ENCODE measurements at regions not wholly inside any gene's neighbourhood (a gene's known extent, or its start where the extent isn't known, plus 50 kb on each side); places are given as distances from the start of the nearest gene placed in this dataset.
A peak's percentile ranks its signal among the peaks of the same experiment; 100 is the strongest.
"Not testable (repeated sequence)": the region's sequence is repeated elsewhere in the genome, so short reads cannot be mapped to it uniquely, and the experiment has no call there.

DNA sequence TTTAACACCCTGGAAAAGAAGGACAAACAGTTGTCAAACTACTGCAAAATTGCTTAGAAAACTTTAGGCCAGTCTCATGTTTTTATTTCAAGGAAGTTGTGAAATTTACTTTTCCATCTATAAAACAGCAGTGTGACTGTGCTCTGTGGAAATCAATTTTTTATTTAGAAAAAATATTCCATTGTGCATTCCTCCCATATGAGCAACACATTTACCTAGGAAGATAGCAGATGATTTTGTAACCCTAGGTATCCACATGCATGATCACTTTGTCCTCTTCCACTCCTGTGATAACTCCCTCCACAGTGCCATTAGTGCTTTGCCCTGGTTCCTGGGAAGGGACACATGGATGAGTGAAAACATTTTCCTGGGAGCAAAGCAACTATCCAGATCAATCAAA, 69.4 kb upstream of the GPCPD1 start:
- DNase-seq (ENCODE audit: low read depth, low spot score): no peak
- H3K4me3 ChIP-seq (ENCODE audit: low read depth, low read length): no peak overlapping the region
- in situ Hi-C loops (cut with HindIII; ENCODE audit: low sequenced_read_pairs): no loop called here
- TF ChIP-seq CTCF (IDR thresholded peaks at IDR 0.05; ENCODE audit: low read depth, low read length): no peak

DNA sequence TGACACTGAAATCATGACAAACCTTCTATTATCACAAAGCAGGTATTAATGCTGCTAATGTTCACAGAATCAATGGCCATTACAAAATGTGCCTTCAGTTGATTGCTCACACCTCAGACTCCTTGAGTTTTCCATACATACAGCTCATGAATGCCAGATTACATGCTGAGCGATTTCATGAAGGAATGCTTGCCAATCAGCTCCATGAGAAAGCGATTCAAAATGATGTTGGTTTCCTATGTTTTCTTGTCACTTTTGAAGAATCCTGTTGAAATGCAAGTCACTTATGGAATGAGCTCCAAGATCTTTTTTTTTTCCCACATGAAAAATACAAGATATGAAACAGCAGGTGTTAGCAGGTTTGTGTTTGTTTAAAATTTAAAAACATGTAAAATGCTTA, 68.0 kb upstream of the GPCPD1 start:
- DNase-seq (ENCODE audit: low read depth, low spot score): no peak
- H3K4me3 ChIP-seq (ENCODE audit: low read depth, low read length): no peak overlapping the region
- in situ Hi-C loops (cut with HindIII; ENCODE audit: low sequenced_read_pairs): no loop called here
- no peak for TF ChIP-seq CTCF (IDR thresholded peaks at IDR 0.05; ENCODE audit: low read depth, low read length)

DNA sequence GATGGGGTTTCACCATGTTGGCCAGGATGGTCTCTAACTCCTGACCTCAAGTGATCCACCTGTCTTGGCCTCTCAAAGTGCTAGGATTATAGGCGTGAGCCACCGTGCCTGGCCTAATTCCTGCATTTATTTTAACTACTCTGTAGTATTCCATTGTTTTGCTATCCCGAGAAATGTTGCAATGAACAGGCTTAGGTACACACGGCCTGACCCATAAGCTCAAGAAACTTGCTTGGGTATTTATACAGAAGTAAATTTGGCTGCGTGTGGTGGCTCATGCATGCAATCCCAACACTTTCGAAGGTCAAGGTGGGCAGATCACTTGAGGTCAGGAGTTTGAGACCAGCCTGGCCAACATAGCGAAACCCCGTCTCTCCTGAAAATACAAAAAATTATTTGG, 67.1 kb upstream of the GPCPD1 start:
- in situ Hi-C loops (cut with HindIII; ENCODE audit: low sequenced_read_pairs); H3K4me3 ChIP-seq (ENCODE audit: low read depth, low read length); DNase-seq (ENCODE audit: low read depth, low spot score): not testable (repeated sequence)

- H3K4me3 ChIP-seq (ENCODE audit: low read depth, low read length): no peak overlapping the region
- no peak for TF ChIP-seq CTCF (IDR thresholded peaks at IDR 0.05; ENCODE audit: low read depth, low read length)
- no peak for DNase-seq (ENCODE audit: low read depth, low spot score)
- in situ Hi-C loops (cut with HindIII; ENCODE audit: low sequenced_read_pairs): no loop called here
Observed at GRCh38 chr20:5677389-5677788, 66.6 kb upstream of the GPCPD1 start.

DNA sequence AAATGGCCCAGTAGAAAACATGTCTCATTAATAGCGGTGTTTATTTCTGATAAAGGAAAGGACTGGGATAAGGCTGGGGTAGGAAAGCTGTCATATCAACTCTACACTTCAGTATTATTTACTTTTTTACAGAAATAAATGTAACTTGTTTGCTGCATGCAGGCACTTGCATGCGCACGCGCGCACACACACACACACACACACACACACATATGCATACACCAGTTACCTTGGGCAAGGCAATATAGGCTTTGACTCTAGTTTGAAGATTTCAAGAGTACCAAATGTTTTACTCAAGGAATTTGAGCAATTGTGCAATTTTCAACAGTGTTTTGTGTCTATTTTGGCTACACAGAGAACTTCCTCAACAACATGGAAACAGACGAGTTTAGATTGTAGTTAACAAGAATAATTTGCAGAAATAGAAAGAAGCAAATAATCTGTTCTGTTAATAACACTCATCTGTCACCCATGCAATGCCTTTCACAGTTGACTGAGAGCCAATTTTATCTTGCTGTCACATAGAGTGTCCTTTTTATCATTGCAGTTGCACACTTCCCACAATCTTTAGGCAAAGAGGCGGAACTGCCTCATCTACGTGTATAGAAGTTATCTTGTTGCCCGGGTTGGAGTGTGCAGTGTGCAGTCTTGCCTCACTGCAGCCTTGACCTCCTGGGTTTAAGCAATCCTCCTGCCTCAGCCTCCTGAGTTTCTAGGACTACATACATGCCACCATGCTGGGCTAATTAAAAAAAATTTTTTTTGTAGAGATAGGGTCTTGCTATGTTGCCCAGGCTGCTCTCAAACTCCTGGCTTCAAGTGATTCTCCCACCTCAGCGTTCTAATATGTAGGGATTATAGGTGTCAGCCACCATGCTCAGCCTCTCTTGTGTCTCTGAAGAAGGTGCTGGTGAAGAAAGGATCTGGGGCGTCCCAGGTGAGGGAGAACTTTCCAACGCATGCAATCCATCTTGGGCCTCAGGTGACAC, 64.6 kb upstream of the GPCPD1 start:
- in situ Hi-C loops (cut with HindIII; ENCODE audit: low sequenced_read_pairs): no loop called here
- no peak for DNase-seq (ENCODE audit: low read depth, low spot score)
- no peak for TF ChIP-seq CTCF (IDR thresholded peaks at IDR 0.05; ENCODE audit: low read depth, low read length)
- no peak overlapping the region for H3K4me3 ChIP-seq (ENCODE audit: low read depth, low read length)

DNA sequence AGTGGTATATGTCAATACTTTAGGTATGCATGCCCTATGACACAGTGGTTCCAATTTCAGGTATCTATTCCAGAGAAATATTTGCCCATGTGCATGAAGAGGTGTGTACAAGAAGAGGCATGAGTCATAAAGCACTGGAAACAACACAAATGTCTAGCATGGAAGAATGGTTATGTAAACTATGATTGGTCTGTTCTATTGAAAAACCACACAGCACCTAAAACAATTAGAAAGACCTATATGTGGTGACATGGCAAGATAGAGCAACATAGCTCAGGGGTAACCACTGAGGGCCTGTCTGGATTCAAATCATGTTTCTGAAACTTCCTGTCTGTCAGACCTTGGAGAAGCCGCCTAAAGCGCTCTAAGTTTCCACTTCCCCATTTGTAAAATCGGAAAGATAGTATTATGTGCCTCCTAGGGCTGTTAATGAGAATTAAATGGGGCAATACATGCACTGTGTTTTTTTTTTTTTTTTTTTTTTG, 63.4 kb upstream of the GPCPD1 start:
- in situ Hi-C loops (cut with HindIII; ENCODE audit: low sequenced_read_pairs): no loop called here
- TF ChIP-seq CTCF (IDR thresholded peaks at IDR 0.05; ENCODE audit: low read depth, low read length): no peak
- no peak overlapping the region for H3K4me3 ChIP-seq (ENCODE audit: low read depth, low read length)
- peak; percentile 3 for DNase-seq (ENCODE audit: low read depth, low spot score)

GRCh38 chr20:5670874-5671273, 60.1 kb upstream of the GPCPD1 start:
- no peak for TF ChIP-seq CTCF (IDR thresholded peaks at IDR 0.05; ENCODE audit: low read depth, low read length)
- DNase-seq (ENCODE audit: low read depth, low spot score): no peak
- no peak overlapping the region for H3K4me3 ChIP-seq (ENCODE audit: low read depth, low read length)
- in situ Hi-C loops (cut with HindIII; ENCODE audit: low sequenced_read_pairs): no loop called here
